ENCODE measurements at regions not wholly inside any gene's neighbourhood (a gene's known extent, or its start where the extent isn't known, plus 50 kb on each side); places are given as distances from the start of the nearest gene placed in this dataset.

- no peak for DNase-seq (ENCODE audit: low spot score in 2 of 2, unreplicated experiment in 2 of 2)
These were observed 178.3 kb downstream of the ATG4C start for GRCh38 chr1:62962014-62962812.

DNA sequence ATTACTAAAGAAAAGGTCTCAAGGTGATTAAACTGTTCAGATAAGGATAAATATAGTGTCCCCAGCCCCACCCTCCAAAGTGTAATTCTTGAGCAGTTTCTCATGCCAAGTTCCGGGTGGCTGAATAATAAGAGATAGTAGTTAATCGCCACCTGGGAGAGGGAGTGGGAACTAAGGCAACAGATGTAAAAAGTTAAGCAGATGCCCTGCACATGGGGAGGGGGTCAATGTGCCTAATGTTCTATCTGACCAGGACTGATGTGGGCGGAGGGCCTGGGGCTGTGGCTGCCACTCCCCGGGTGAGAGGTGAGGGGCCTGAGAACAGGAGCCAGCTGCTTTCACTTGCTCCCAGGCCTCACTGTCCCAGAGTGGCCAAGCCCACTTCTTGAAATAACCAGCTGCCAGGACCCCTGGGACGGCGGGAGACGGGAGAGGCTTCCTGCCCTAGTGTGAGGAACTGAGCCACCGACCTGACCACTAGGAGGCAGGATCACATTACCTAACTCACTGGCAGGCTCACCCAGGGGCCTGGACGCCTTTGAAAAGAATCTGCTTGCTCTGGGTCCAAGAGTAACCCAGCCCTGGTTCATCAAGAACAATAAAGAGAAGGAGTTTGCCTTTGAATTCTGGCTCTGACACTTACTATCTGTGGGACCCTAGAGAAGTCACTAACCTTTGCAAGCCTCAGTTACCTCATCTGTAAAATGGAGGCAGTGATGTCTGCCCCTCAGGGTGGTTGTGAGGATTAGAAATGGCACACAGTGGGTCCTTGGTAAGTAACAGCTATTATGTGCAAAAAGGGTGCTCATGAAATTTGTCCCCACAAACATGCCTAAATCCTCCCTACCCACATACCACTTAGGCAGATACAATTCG lies 179.2 kb downstream of the ATG4C start:
- Mint-ChIP-seq H3K27ac (no peak overlapping the region), H3K9me3 (no peaks in the 10 kb centered on the region), H3K4me1 (no peaks in the 10 kb centered on the region), H3K27me3 (ENCODE audit: low read depth) (peaks cover 33% of the 10 kb centered on the region), H3K36me3 (no peaks in the 10 kb centered on the region), H3K4me3 (no peak overlapping the region)
- peak in 1 of 2 experiments; percentile 57 for DNase-seq (ENCODE audit: low spot score in 2 of 2, unreplicated experiment in 2 of 2)
- TF ChIP-seq CTCF (IDR thresholded peaks at IDR 0.05; ENCODE audit: unreplicated experiment) = peak; percentile 52

More at GRCh38 chr1:62962014-62962812, 178.3 kb downstream of the ATG4C start:
- Mint-ChIP-seq H3K4me3 (no peak overlapping the region), H3K27me3 (ENCODE audit: low read depth) (peaks cover 33% of the 10 kb centered on the region), H3K9me3 (no peaks in the 10 kb centered on the region), H3K27ac (no peak overlapping the region), H3K4me1 (no peaks in the 10 kb centered on the region), H3K36me3 (no peaks in the 10 kb centered on the region)
- no peak for TF ChIP-seq CTCF (IDR thresholded peaks at IDR 0.05; ENCODE audit: unreplicated experiment)

DNA sequence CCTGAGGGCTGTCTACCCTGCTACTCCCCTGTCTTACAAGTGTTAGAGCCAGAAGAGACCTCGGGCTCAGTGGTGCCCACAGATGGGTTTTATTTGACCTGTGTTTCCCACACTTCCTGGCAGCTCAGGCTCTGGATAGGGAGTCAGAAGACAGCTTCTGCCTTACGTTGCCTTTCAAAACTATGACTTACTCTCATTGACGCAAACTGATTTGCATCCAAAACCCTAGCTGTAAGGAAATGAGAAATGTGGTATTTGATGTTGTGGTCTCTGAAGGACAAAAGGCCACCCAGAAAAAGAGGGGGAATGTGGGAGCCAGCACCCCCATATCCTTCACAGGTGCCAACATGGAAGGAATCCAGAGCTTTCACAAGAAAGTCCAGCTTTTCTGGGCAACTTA lies 180.2 kb downstream of the ATG4C start:
- no peak overlapping the region for H3K27ac Mint-ChIP-seq
- TF ChIP-seq CTCF (IDR thresholded peaks at IDR 0.05; ENCODE audit: unreplicated experiment) = no peak
- peaks cover 30% of the 10 kb centered on the region for H3K27me3 Mint-ChIP-seq (ENCODE audit: low read depth)
- no peaks in the 10 kb centered on the region for H3K9me3 Mint-ChIP-seq
- no peak overlapping the region for H3K4me3 Mint-ChIP-seq
- no peaks in the 10 kb centered on the region for H3K4me1 Mint-ChIP-seq
- no peak for DNase-seq (ENCODE audit: low spot score in 2 of 2, unreplicated experiment in 2 of 2)
- no peaks in the 10 kb centered on the region for H3K36me3 Mint-ChIP-seq

- Mint-ChIP-seq H3K9me3 (no peaks in the 10 kb centered on the region), H3K36me3 (no peaks in the 10 kb centered on the region), H3K27ac (no peak overlapping the region), H3K4me1 (no peaks in the 10 kb centered on the region), H3K27me3 (ENCODE audit: low read depth) (peaks cover 17% of the 10 kb centered on the region), H3K4me3 (no peak overlapping the region)
- no peak for TF ChIP-seq CTCF (IDR thresholded peaks at IDR 0.05; ENCODE audit: unreplicated experiment)
- DNase-seq (ENCODE audit: low spot score in 2 of 2, unreplicated experiment in 2 of 2) = no peak
These were observed 183.1 kb downstream of the ATG4C start for GRCh38 chr1:62967031-62967430.

DNA sequence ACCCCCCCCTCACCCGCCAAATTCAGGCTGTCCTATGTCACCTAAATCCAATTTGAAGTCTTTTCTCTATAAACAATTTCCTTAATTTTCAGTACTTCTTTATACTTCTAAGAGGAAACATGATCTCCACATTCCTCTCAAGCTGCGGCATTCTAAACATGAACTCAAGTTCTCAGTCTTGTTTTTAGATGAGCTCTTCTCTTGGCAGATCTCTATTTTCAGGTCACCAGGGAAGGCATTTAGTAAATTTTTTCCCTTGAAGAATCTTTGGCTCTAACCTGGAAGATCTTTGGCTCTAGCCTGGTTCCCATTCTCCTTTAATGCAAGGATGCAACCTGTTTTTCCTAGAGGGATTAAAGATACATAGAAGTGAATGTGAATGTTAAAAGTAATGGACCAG lies 193.4 kb downstream of the ATG4C start:
- no peak for TF ChIP-seq CTCF (IDR thresholded peaks at IDR 0.05; ENCODE audit: unreplicated experiment)
- H3K4me3 Mint-ChIP-seq = no peak overlapping the region
- no peaks in the 10 kb centered on the region for H3K9me3 Mint-ChIP-seq
- H3K27ac Mint-ChIP-seq = no peak overlapping the region
- peaks cover 10% of the 10 kb centered on the region for H3K4me1 Mint-ChIP-seq
- DNase-seq (ENCODE audit: low spot score in 2 of 2, unreplicated experiment in 2 of 2) = no peak
- no peaks in the 10 kb centered on the region for H3K36me3 Mint-ChIP-seq
- peaks cover 3% of the 10 kb centered on the region for H3K27me3 Mint-ChIP-seq (ENCODE audit: low read depth)

All from mesothelial cell of epicardium (in vitro differentiated cells).